GM12878 (cell line): ENCODE measurements at regions not wholly inside any gene's neighbourhood (a gene's known extent, or its start where the extent isn't known, plus 50 kb on each side); places are given as distances from the start of the nearest gene placed in this dataset.

Source experiments
- ATAC-seq: fragments of 200-7000 bp; cut with Tn5 transposase; 3 replicates; pipeline ENCODE4 v1.9.1; 2020; ENCODE audit warnings: mild to moderate bottlenecking, moderate library complexity
- BruUV-seq: library from RNA; stranded (reverse); fragments of 400-500 nt; replicated peaks from 2 replicates; lab custom pipeline; 2021; lab: Mats Ljungman, UMichigan
- CTCF ChIA-PET: fragments of 300-600 bp; sonication (Branson Sonifier 250); formaldehyde crosslinking; extraction: SDS; loops from one replicate; lab custom pipeline; 2021; ENCODE audit warnings: inconsistent platforms; lab: Yijun Ruan, JAX
- POLR2A ChIA-PET: fragments of 350-600 bp; formaldehyde crosslinking; extraction: SDS; loops from one replicate; lab custom pipeline; 2021; ENCODE audit warnings: inconsistent platforms; lab: Charles Lee
- RAD21 ChIA-PET: fragments of 300-600 bp; sonication (Branson Sonifier 250); formaldehyde crosslinking; loops from one replicate; lab custom pipeline; 2023; ENCODE audit warnings: antibody characterized with exemption; ENCODE audit not compliant: unreplicated experiment; lab: Charles Lee
- SMC1A ChIA-PET: fragments of 300-600 bp; sonication (Branson Sonifier 250); formaldehyde crosslinking; loops from one replicate; lab custom pipeline; 2023; ENCODE audit not compliant: unreplicated experiment, uncharacterized antibody; lab: Charles Lee
- DNase-seq: peaks from one replicate; pipeline ENCODE4 v3.0.0-alpha.2; 2011; ENCODE audit warnings: low read depth, low spot score
- FAIRE-seq: peaks from 3 replicates; lab custom pipeline; 2011; peaks lifted over from hg19 to GRCh38; lab: Jason Lieb, UNC
- H2AFZ ChIP-seq: 2 replicates; pipeline ENCODE4 v1.6.0; 2011; ENCODE audit warnings: low read depth, low read length, control low read depth; ENCODE audit not compliant: control insufficient read depth
- H3K27ac ChIP-seq: 2 replicates; pipeline ENCODE4 v1.5.1; 2011; ENCODE audit warnings: control low read depth; ENCODE audit not compliant: control insufficient read depth, insufficient read depth
- H3K27me3 ChIP-seq, 2 experiments: replicated peaks in 1 of 2; 2 replicates each; pipeline versions ENCODE4 v1.6.0 to v1.6.1; 2011; ENCODE audit warnings: low read length in 1 of 2; ENCODE audit not compliant: control insufficient read depth in 2 of 2, insufficient read depth in 2 of 2
- H3K36me3 ChIP-seq, 2 experiments: 2 replicates each; pipeline ENCODE4 v1.5.1; 2011; ENCODE audit warnings: low read length in 1 of 2; ENCODE audit not compliant: control insufficient read depth in 2 of 2, insufficient read depth in 2 of 2
- H3K4me1 ChIP-seq: 2 replicates; pipeline ENCODE4 v1.6.1; 2011; ENCODE audit warnings: mild to moderate bottlenecking, low read length, moderate library complexity, mixed read lengths; ENCODE audit not compliant: control insufficient read depth, insufficient read depth
- H3K4me2 ChIP-seq: 2 replicates; pipeline ENCODE4 v1.6.0; 2011; ENCODE audit warnings: control low read depth; ENCODE audit not compliant: control insufficient read depth, insufficient read depth
- H3K4me3 ChIP-seq: fragments of 200-600 bp; sonication (generic); 2 replicates; pipeline ENCODE4 v1.5.1; 2016
- H3K79me2 ChIP-seq: 2 replicates; pipeline ENCODE4 v1.6.0; 2011; ENCODE audit warnings: low read length; ENCODE audit not compliant: control insufficient read depth, insufficient read depth
- H3K9ac ChIP-seq: 2 replicates; pipeline ENCODE4 v1.8.0; 2011; ENCODE audit warnings: low read length, control low read depth, mixed read lengths; ENCODE audit not compliant: control insufficient read depth, insufficient read depth
- H3K9me3 ChIP-seq: replicated peaks from 3 replicates; pipeline ENCODE4 v1.5.1; 2011; ENCODE audit warnings: mild to moderate bottlenecking, low read length; ENCODE audit not compliant: control insufficient read depth, insufficient read depth
- H4K20me1 ChIP-seq: 2 replicates; pipeline ENCODE4 v1.6.0; 2011; ENCODE audit not compliant: control insufficient read depth, insufficient read depth
- ATF7 ChIP-seq: fragments of 450-650 bp; IDR thresholded peaks from 2 replicates; pipeline ENCODE4 v1.6.1; 2016; ENCODE audit warnings: low read depth, mild to moderate bottlenecking
- CHD2 ChIP-seq: IDR thresholded peaks from 2 replicates; pipeline ENCODE4 v1.6.1; 2011; ENCODE audit warnings: low read depth, low read length, improper control_type of control experiment, borderline replicate concordance
- E2F8 ChIP-seq: fragments of 450-650 bp; IDR thresholded peaks from 2 replicates; pipeline ENCODE4 v1.6.1; 2018; ENCODE audit warnings: mild to moderate bottlenecking, low read depth, moderate library complexity; ENCODE audit not compliant: partially characterized antibody
- IKZF1 ChIP-seq: fragments of 450-650 bp; conservative IDR thresholded peaks from 2 replicates; pipeline ENCODE4 v1.6.1; 2017; ENCODE audit warnings: antibody characterized with exemption, mild to moderate bottlenecking
- IRF3 ChIP-seq: fragments of 450-650 bp; IDR thresholded peaks from 2 replicates; pipeline ENCODE4 v1.6.1; 2014; ENCODE audit warnings: mild to moderate bottlenecking
- NFYA ChIP-seq: IDR thresholded peaks from 2 replicates; pipeline ENCODE4 v1.6.1; 2011; ENCODE audit warnings: low read depth, mild to moderate bottlenecking, low read length, improper control_type of control experiment, borderline replicate concordance
- NFYB ChIP-seq: IDR thresholded peaks from 2 replicates; pipeline ENCODE4 v1.6.1; 2011; ENCODE audit warnings: low read depth, mild to moderate bottlenecking, low read length, improper control_type of control experiment, moderate library complexity; ENCODE audit not compliant: insufficient read depth
- NKRF ChIP-seq: fragments of 450-650 bp; conservative IDR thresholded peaks from 2 replicates; pipeline ENCODE4 v1.6.1; 2017; ENCODE audit warnings: mild to moderate bottlenecking, moderate library complexity
- TAF1 ChIP-seq: IDR thresholded peaks from 2 replicates; pipeline ENCODE4 v1.6.1; 2011; ENCODE audit warnings: mild to moderate bottlenecking, low read depth, low read length, borderline replicate concordance
- TCF12 ChIP-seq: IDR thresholded peaks from 2 replicates; pipeline ENCODE4 v1.6.1; 2011; ENCODE audit warnings: low read depth, mild to moderate bottlenecking, low read length
- ZNF217 ChIP-seq: fragments of 450-650 bp; IDR thresholded peaks from 2 replicates; pipeline ENCODE4 v1.6.1; 2017; ENCODE audit warnings: antibody characterized with exemption, mild to moderate bottlenecking
- WGBS: methylation state at CpG from one replicate; pipeline ENCODE4 v1.1.6; 2016; ENCODE audit warnings: low lambda C conversion rate; ENCODE audit not compliant: insufficient replicate concordance, insufficient coverage; ENCODE audit errors: missing lambda C conversion rate; 5-methylcytosine and 5-hydroxymethylcytosine counted together
- in situ Hi-C: fragments of 300-500 bp; cut with MboI; formaldehyde crosslinking; loops from 9 replicates; pipeline ENCODE4 v1.14.3; 2018; ENCODE audit warnings: mixed read lengths
- intact Hi-C: fragments of 100-400 bp; cut with micrococcal nuclease; formaldehyde crosslinking; loops from one replicate; pipeline ENCODE4 v1.14.2; 2022; ENCODE audit not compliant: unreplicated experiment

- Histone ChIP-seq H3K4me1 (no peaks in the 10 kb centered on the region), H3K36me3 (no peaks in the 10 kb centered on the region), H3K9me3 (no peaks in the 10 kb centered on the region), H3K4me2 (no peak overlapping the region), H3K9ac (no peak overlapping the region), H3K79me2 (no peaks in the 10 kb centered on the region), H2AFZ (no peak overlapping the region), H3K4me3 (no peak overlapping the region), H3K27ac (no peak overlapping the region), H4K20me1 (no peaks in the 10 kb centered on the region), H3K27me3 (no peaks in the 10 kb centered on the region)
- in situ Hi-C loops (no loop called here), intact Hi-C loops (no loop called here)
- SMC1A ChIA-PET: interaction anchor here (0.6 to 1.1 kb wide), 2 partner anchors 18 to 32 kb away, joined by 3 read pairs; no protein-coding TSS in a partner anchor
- WGBS: 29% methylated on average over 4 of the region's 4 CpGs
- ATAC-seq (no peak), DNase-seq (no peak), FAIRE-seq (no peak)
- no TSS peak for BruUV-seq
- TF ChIP-seq CHD2: no peak
- TF ChIP-seq IKZF1: no peak
- no peak for TF ChIP-seq ZNF217
- TF ChIP-seq NFYA: no peak
- TF ChIP-seq NKRF: no peak
- no peak for TF ChIP-seq E2F8
- TF ChIP-seq TCF12: no peak
- no peak for TF ChIP-seq ATF7
- TF ChIP-seq TAF1: no peak
- TF ChIP-seq IRF3: no peak
- TF ChIP-seq NFYB: no peak
- RAD21 ChIA-PET: no interaction called here
- CTCF ChIA-PET: interaction anchor here (1.8 kb wide), 1 partner anchor 18 kb away, joined by 6 read pairs; no protein-coding TSS in a partner anchor
- POLR2A ChIA-PET: no interaction called here
Observed at GRCh38 chr4:81369886-81370285, 101.8 kb downstream of the RASGEF1B start.
